ENCODE measurements at regions not wholly inside any gene's neighbourhood (a gene's known extent, or its start where the extent isn't known, plus 50 kb on each side); places are given as distances from the start of the nearest gene placed in this dataset.
"Not testable (repeated sequence)": the region's sequence is repeated elsewhere in the genome, so short reads cannot be mapped to it uniquely, and the experiment has no call there.

DNA sequence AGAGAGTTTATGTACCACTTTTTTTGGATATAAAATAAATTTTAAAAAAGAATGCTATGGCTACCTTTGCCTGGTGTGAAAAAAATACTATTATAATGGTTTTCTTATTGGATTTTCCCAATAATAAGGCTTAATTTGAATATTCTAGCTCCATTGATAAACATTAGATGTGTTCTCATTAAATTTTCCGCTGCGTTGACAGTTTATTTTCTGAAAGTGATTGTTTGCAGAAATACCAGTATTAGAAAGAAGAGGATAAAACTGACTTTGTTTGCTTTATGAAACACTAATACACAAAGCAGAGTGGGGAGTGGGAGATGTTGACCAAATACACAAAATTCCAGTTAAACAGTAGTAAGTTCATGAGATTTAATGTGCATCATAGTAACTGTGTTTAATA lies 433.3 kb upstream of the TMEFF2 start:
- Histone ChIP-seq H3K27me3 (no peaks in the 10 kb centered on the region), H3K9me3 (ENCODE audit: low read depth) (no peaks in the 10 kb centered on the region), H2AFZ (no peak overlapping the region), H3K36me3 (replicated peaks; ENCODE audit: insufficient read depth, low read depth) (no peaks in the 10 kb centered on the region), H3K9me2 (replicated peaks; ENCODE audit: insufficient read depth) (no peaks in the 10 kb centered on the region), H3K4me2 (no peak overlapping the region), H3K79me2 (no peaks in the 10 kb centered on the region), H3K4me3 (no peak overlapping the region), H3K4me1 (ENCODE audit: insufficient read depth) (no peaks in the 10 kb centered on the region), H4K20me1 (ENCODE audit: insufficient read depth, poor library complexity, severe bottlenecking) (no peaks in the 10 kb centered on the region), H3K27ac (no peak overlapping the region)
- 88% methylated on average over 2 of the region's 2 CpGs for WGBS (ENCODE audit: low lambda C conversion rate, missing lambda C conversion rate)
- no peak for TF ChIP-seq EZH2 (IDR thresholded peaks at IDR 0.05; ENCODE audit: borderline replicate concordance)
- TF ChIP-seq, protein P1, sequence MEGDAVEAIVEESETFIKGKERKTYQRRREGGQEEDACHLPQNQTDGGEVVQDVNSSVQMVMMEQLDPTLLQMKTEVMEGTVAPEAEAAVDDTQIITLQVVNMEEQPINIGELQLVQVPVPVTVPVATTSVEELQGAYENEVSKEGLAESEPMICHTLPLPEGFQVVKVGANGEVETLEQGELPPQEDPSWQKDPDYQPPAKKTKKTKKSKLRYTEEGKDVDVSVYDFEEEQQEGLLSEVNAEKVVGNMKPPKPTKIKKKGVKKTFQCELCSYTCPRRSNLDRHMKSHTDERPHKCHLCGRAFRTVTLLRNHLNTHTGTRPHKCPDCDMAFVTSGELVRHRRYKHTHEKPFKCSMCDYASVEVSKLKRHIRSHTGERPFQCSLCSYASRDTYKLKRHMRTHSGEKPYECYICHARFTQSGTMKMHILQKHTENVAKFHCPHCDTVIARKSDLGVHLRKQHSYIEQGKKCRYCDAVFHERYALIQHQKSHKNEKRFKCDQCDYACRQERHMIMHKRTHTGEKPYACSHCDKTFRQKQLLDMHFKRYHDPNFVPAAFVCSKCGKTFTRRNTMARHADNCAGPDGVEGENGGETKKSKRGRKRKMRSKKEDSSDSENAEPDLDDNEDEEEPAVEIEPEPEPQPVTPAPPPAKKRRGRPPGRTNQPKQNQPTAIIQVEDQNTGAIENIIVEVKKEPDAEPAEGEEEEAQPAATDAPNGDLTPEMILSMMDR (IDR thresholded peaks at IDR 0.05; ENCODE audit: poor library complexity) = no peak
- TF ChIP-seq EZH2phosphoT487 (IDR thresholded peaks at IDR 0.05; ENCODE audit: low read depth, severe bottlenecking, unreplicated experiment) = no peak
- no peak for DNase-seq (ENCODE audit: low spot score)

DNA sequence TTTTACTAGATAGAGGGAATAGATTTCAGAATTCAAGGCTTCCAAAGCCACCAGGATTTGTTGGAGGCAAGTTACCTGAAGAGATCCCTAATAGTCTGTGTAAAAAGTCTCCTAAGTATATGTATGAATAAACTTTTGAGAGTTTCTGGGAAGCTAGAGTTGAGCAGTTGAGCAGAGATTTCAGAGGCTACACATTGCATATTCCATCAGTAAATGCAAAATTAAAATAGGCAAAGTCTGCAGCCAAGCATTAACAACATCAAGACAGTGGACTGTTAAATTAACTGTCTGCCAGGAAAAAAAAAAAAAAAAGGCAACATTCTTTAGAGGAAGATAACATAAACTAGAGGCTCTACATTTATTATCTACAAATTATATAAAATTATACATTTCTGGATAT lies 420.4 kb upstream of the TMEFF2 start:
- Histone ChIP-seq H2AFZ (no peak overlapping the region), H3K27me3 (no peaks in the 10 kb centered on the region), H4K20me1 (ENCODE audit: insufficient read depth, poor library complexity, severe bottlenecking) (no peaks in the 10 kb centered on the region), H3K4me3 (no peak overlapping the region), H3K4me2 (no peak overlapping the region), H3K9me2 (replicated peaks; ENCODE audit: insufficient read depth) (no peaks in the 10 kb centered on the region), H3K27ac (no peak overlapping the region), H3K9me3 (ENCODE audit: low read depth) (no peaks in the 10 kb centered on the region), H3K79me2 (no peaks in the 10 kb centered on the region), H3K36me3 (replicated peaks; ENCODE audit: insufficient read depth, low read depth) (no peaks in the 10 kb centered on the region), H3K4me1 (ENCODE audit: insufficient read depth) (no peaks in the 10 kb centered on the region)
- DNase-seq (ENCODE audit: low spot score) = no peak
- no peak for TF ChIP-seq EZH2 (IDR thresholded peaks at IDR 0.05; ENCODE audit: borderline replicate concordance)
- no peak for TF ChIP-seq EZH2phosphoT487 (IDR thresholded peaks at IDR 0.05; ENCODE audit: low read depth, severe bottlenecking, unreplicated experiment)
- TF ChIP-seq, protein P1 (IDR thresholded peaks at IDR 0.05; ENCODE audit: poor library complexity) = no peak

DNA sequence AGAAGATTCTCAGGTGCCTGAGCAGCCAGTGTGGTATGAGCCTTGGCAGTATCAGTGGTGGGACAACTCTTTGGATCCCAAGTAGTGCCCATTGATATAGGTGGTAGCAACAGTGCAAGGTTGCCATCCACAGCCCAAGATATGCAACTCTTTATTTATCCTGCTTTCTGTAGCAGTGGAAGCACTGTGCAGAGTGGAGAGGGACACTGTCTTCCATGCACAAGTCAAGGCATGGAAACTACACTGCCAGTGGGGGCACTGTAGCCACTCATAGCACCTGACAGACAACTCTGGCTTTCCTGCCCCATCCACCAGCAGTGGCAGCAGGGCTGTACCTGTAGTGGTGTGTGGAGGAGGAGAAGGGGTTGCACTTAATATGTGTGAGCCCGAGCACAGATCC lies 409.6 kb upstream of the TMEFF2 start:
- Histone ChIP-seq H3K79me2 (no peaks in the 10 kb centered on the region), H3K4me1 (ENCODE audit: insufficient read depth) (no peaks in the 10 kb centered on the region), H3K27me3 (no peaks in the 10 kb centered on the region), H2AFZ (no peak overlapping the region), H3K9me3 (ENCODE audit: low read depth) (no peaks in the 10 kb centered on the region), H4K20me1 (ENCODE audit: insufficient read depth, poor library complexity, severe bottlenecking) (no peaks in the 10 kb centered on the region), H3K36me3 (replicated peaks; ENCODE audit: insufficient read depth, low read depth) (no peaks in the 10 kb centered on the region), H3K4me2 (no peak overlapping the region), H3K4me3 (no peak overlapping the region), H3K27ac (no peak overlapping the region), H3K9me2 (replicated peaks; ENCODE audit: insufficient read depth) (no peaks in the 10 kb centered on the region)
- TF ChIP-seq, protein P1 (IDR thresholded peaks at IDR 0.05; ENCODE audit: poor library complexity) = no peak
- no peak for DNase-seq (ENCODE audit: low spot score)
- WGBS (ENCODE audit: low lambda C conversion rate, missing lambda C conversion rate) = 71% methylated on average over 1 of the region's 1 CpG

DNA sequence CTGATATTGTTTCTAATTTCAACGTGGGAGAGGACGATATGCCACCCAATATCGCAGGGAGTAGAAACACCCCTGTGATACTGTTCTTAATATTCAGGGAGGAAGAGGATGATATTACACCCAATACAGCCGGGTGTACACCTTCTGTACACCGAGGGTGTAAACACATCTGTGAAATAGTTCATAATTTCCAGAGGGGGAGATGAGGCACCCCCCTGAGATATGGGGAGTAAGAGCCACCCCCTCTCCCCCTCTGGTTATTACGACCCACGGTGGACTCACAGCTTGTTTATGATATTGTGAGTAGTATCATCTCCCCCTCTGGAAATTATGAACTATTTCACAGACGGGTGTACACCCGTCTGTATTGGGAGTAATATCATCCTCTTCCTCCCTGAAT lies 403.9 kb upstream of the TMEFF2 start:
- not testable (repeated sequence) for H3K27ac ChIP-seq; H3K4me3 ChIP-seq; H2AFZ ChIP-seq; DNase-seq (ENCODE audit: low spot score); H3K79me2 ChIP-seq; H3K9me3 ChIP-seq (ENCODE audit: low read depth); H3K4me1 ChIP-seq (ENCODE audit: insufficient read depth); H3K4me2 ChIP-seq; H4K20me1 ChIP-seq (ENCODE audit: insufficient read depth, poor library complexity, severe bottlenecking); H3K36me3 ChIP-seq (replicated peaks; ENCODE audit: insufficient read depth, low read depth); H3K9me2 ChIP-seq (replicated peaks; ENCODE audit: insufficient read depth); H3K27me3 ChIP-seq
- 92% methylated on average over 9 of the region's 9 CpGs for WGBS (ENCODE audit: low lambda C conversion rate, missing lambda C conversion rate)

Measured in hepatocyte (in vitro differentiated cells).